Suprapubic skin (tissue), 4 donors: ENCODE measurements at regions not wholly inside any gene's neighbourhood (a gene's known extent, or its start where the extent isn't known, plus 50 kb on each side); places are given as distances from the start of the nearest gene placed in this dataset.

Source experiments
- CTCF ChIP-seq, 2 donors: fragments of 200-600 bp in 1 of 2; fragments of 450-650 bp in 1 of 2; sonication (generic) in 1 of 2; IDR thresholded peaks; one replicate each; pipeline ENCODE4 v1.5.1; 2016 to 2019; ENCODE audit warnings: antibody characterized with exemption in 2 of 2, mild to moderate bottlenecking in 1 of 2, moderate library complexity in 1 of 2
- EP300 ChIP-seq: sonication (generic); formaldehyde crosslinking; IDR thresholded peaks from one replicate; pipeline ENCODE4 v1.6.1; 2017; ENCODE audit warnings: antibody characterized with exemption
- POLR2A ChIP-seq, 2 donors: fragments of 450-650 bp; IDR thresholded peaks; one replicate each; pipeline ENCODE4 v1.6.1; 2017; ENCODE audit warnings: antibody characterized with exemption in 2 of 2, mild to moderate bottlenecking in 2 of 2, moderate library complexity in 2 of 2
- POLR2AphosphoS5 ChIP-seq, 3 donors: sonication (generic); formaldehyde crosslinking; IDR thresholded peaks; one replicate each; pipeline ENCODE4 v1.6.1; 2017; ENCODE audit warnings: antibody characterized with exemption in 3 of 3

- TF ChIP-seq CTCF (IDR thresholded peaks at IDR 0.05) (no peak), POLR2AphosphoS5 (IDR thresholded peaks at IDR 0.05) (no peak), EP300 (no peak), POLR2A (IDR thresholded peaks at IDR 0.05) (no peak)
Measured at GRCh38 chr18:78664848-78665247, 314.8 kb upstream of the SALL3 start.
